DOHH2 (cell line): ENCODE measurements at regions not wholly inside any gene's neighbourhood (a gene's known extent, or its start where the extent isn't known, plus 50 kb on each side); places are given as distances from the start of the nearest gene placed in this dataset.

Experiments used
- CTCF ChIP-seq: fragments of 200-600 bp; sonication (generic); IDR thresholded peaks from one replicate; pipeline ENCODE4 v1.5.1; 2014; ENCODE audit warnings: antibody characterized with exemption, mild to moderate bottlenecking, low read depth, low read length; ENCODE audit not compliant: poor library complexity, severe bottlenecking
- EZH2phosphoT487 ChIP-seq: fragments of 200-600 bp; sonication (generic); IDR thresholded peaks from 2 replicates; pipeline ENCODE4 v1.6.1; 2017; ENCODE audit warnings: borderline replicate concordance, mild to moderate bottlenecking, antibody characterized with exemption, low read length, moderate library complexity, mixed read lengths

GRCh38 chr17:54381482-54381881, 519.2 kb upstream of the TOM1L1 start:
- no peak for TF ChIP-seq CTCF
- no peak for TF ChIP-seq EZH2phosphoT487
